ENCODE measurements at regions not wholly inside any gene's neighbourhood (a gene's known extent, or its start where the extent isn't known, plus 50 kb on each side); places are given as distances from the start of the nearest gene placed in this dataset.

DNA sequence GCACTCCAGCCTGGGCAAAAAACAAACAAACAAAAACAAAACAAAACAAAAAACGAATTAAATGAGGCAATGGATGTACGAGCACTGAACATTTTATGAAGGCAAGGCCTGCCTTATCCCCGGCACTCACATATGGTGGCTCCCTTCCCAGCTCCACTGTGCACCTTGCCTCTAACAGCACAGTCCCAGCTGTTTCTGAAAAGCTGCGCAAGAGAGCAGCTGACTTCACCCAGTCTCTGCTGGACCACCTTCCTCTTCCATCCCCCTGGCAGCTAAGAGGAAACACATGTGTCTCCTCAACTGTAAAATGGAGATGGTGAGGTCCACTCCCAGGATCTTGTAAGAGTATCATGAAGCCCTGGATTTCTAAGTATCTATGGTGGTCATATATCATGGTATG lies 100.7 kb downstream of the KLF4 start:
- no peak for TF ChIP-seq POLR2A (IDR thresholded peaks at IDR 0.05; ENCODE audit: low read depth, low read length)
- TF ChIP-seq POLR2AphosphoS5 (IDR thresholded peaks at IDR 0.05; ENCODE audit: low read depth, low read length), result no peak

Data from GM12892 (cell line).